Loucy (cell line): ENCODE measurements at regions not wholly inside any gene's neighbourhood (a gene's known extent, or its start where the extent isn't known, plus 50 kb on each side); places are given as distances from the start of the nearest gene placed in this dataset.

Experiments
- H2AFZ ChIP-seq: fragments of 200-600 bp; sonication (generic); 2 replicates; pipeline ENCODE4 v1.6.0; 2016; ENCODE audit warnings: antibody characterized with exemption, mild to moderate bottlenecking, low read length, moderate library complexity
- H3F3A ChIP-seq: fragments of 200-600 bp; 2 replicates; pipeline ENCODE4 v1.6.0; 2016; ENCODE audit warnings: antibody characterized with exemption, low read depth, mild to moderate bottlenecking
- H3K27me3 ChIP-seq: fragments of 200-600 bp; sonication (generic); 2 replicates; pipeline ENCODE4 v1.6.1; 2014; ENCODE audit warnings: low read length, mild to moderate bottlenecking; ENCODE audit not compliant: insufficient read depth, poor library complexity, severe bottlenecking
- H3K36me3 ChIP-seq: fragments of 200-600 bp; sonication (generic); 2 replicates; pipeline ENCODE4 v1.6.1; 2016; ENCODE audit warnings: low read length; ENCODE audit not compliant: insufficient read depth
- H3K4me1 ChIP-seq: fragments of 200-600 bp; sonication (generic); 2 replicates; pipeline ENCODE4 v1.5.1; 2014; ENCODE audit warnings: low read length, mild to moderate bottlenecking; ENCODE audit not compliant: insufficient read depth, poor library complexity, severe bottlenecking
- H3K4me2 ChIP-seq: fragments of 200-600 bp; sonication (generic); 2 replicates; pipeline ENCODE4 v1.6.0; 2014; ENCODE audit warnings: antibody characterized with exemption, low read length, low read depth, mild to moderate bottlenecking; ENCODE audit not compliant: poor library complexity, severe bottlenecking
- H3K4me3 ChIP-seq: fragments of 200-600 bp; sonication (generic); 2 replicates; pipeline ENCODE4 v1.5.1; 2014; ENCODE audit warnings: low read length, mild to moderate bottlenecking, mixed read lengths; ENCODE audit not compliant: poor library complexity, severe bottlenecking
- H3K79me2 ChIP-seq: fragments of 200-600 bp; sonication (generic); 2 replicates; pipeline ENCODE4 v1.6.1; 2014; ENCODE audit warnings: low read length; ENCODE audit not compliant: insufficient read depth
- H3K9ac ChIP-seq: fragments of 200-600 bp; sonication (generic); 2 replicates; pipeline ENCODE4 v1.6.0; 2014; ENCODE audit warnings: mild to moderate bottlenecking, low read depth, low read length, moderate library complexity; ENCODE audit not compliant: poor library complexity, severe bottlenecking
- H3K9me2 ChIP-seq: fragments of 200-600 bp; sonication (generic); replicated peaks from 2 replicates; pipeline ENCODE4 v1.6.1; 2016; ENCODE audit warnings: low read depth, low read length, mixed read lengths
- H3K9me3 ChIP-seq: fragments of 200-600 bp; sonication (generic); 2 replicates; pipeline ENCODE4 v1.6.1; 2014; ENCODE audit warnings: mild to moderate bottlenecking, antibody characterized with exemption, low read length, low read depth; ENCODE audit not compliant: insufficient read depth
- H4K20me1 ChIP-seq: fragments of 200-600 bp; sonication (generic); 2 replicates; pipeline ENCODE4 v1.6.0; 2014; ENCODE audit warnings: antibody characterized with exemption, low read length, mild to moderate bottlenecking; ENCODE audit not compliant: insufficient read depth, poor library complexity, severe bottlenecking
- CTCF ChIP-seq: fragments of 200-600 bp; sonication (generic); conservative IDR thresholded peaks from 2 replicates; pipeline ENCODE4 v1.5.1; 2014; ENCODE audit warnings: mild to moderate bottlenecking, antibody characterized with exemption, low read length
- EZH2phosphoT487 ChIP-seq: fragments of 200-600 bp; IDR thresholded peaks from 2 replicates; pipeline ENCODE4 v1.6.1; 2018; ENCODE audit warnings: antibody characterized with exemption, mild to moderate bottlenecking, moderate library complexity, borderline replicate concordance

- Histone ChIP-seq H3K4me2 (no peak overlapping the region), H4K20me1 (no peaks in the 10 kb centered on the region)
Measured at GRCh38 chr2:71796174-71796593, 342.8 kb downstream of the DYSF start.

GRCh38 chr2:71795486-71795885 is 342.1 kb downstream of the DYSF start:
- no peak overlapping the region for H3K4me3 ChIP-seq
- H2AFZ ChIP-seq: no peak overlapping the region
- H3K36me3 ChIP-seq: no peaks in the 10 kb centered on the region
- H3K9me2 ChIP-seq: no peaks in the 10 kb centered on the region
- H3K9ac ChIP-seq: no peak overlapping the region
- H3F3A ChIP-seq: no peaks in the 10 kb centered on the region
- no peaks in the 10 kb centered on the region for H4K20me1 ChIP-seq
- no peaks in the 10 kb centered on the region for H3K4me1 ChIP-seq
- H3K9me3 ChIP-seq: no peaks in the 10 kb centered on the region
- H3K79me2 ChIP-seq: no peaks in the 10 kb centered on the region
- no peak for TF ChIP-seq CTCF
- no peak for TF ChIP-seq EZH2phosphoT487
- H3K27me3 ChIP-seq: no peaks in the 10 kb centered on the region
- H3K4me2 ChIP-seq: no peak overlapping the region

More at GRCh38 chr2:71796174-71796593, 342.8 kb downstream of the DYSF start:
- Histone ChIP-seq H3K27me3 (no peaks in the 10 kb centered on the region), H2AFZ (no peak overlapping the region), H3K79me2 (no peaks in the 10 kb centered on the region), H3K9me3 (no peaks in the 10 kb centered on the region), H3K4me3 (no peak overlapping the region), H3K36me3 (no peaks in the 10 kb centered on the region), H3F3A (no peaks in the 10 kb centered on the region), H3K9ac (no peak overlapping the region), H3K9me2 (no peaks in the 10 kb centered on the region), H3K4me1 (no peaks in the 10 kb centered on the region)
- TF ChIP-seq CTCF: no peak
- TF ChIP-seq EZH2phosphoT487: no peak

GRCh38 chr2:71794611-71795010 is 341.2 kb downstream of the DYSF start:
- H4K20me1 ChIP-seq: no peaks in the 10 kb centered on the region
- no peaks in the 10 kb centered on the region for H3K79me2 ChIP-seq
- H3F3A ChIP-seq: no peaks in the 10 kb centered on the region
- no peak overlapping the region for H2AFZ ChIP-seq
- no peak overlapping the region for H3K4me2 ChIP-seq
- no peaks in the 10 kb centered on the region for H3K36me3 ChIP-seq
- no peaks in the 10 kb centered on the region for H3K4me1 ChIP-seq
- TF ChIP-seq EZH2phosphoT487 (no peak), CTCF (no peak)
- no peaks in the 10 kb centered on the region for H3K9me2 ChIP-seq
- H3K4me3 ChIP-seq: no peak overlapping the region
- H3K9me3 ChIP-seq: no peaks in the 10 kb centered on the region
- H3K9ac ChIP-seq: no peak overlapping the region
- H3K27me3 ChIP-seq: no peaks in the 10 kb centered on the region
